GM18861 (cell line): ENCODE measurements at regions not wholly inside any gene's neighbourhood (a gene's known extent, or its start where the extent isn't known, plus 50 kb on each side); places are given as distances from the start of the nearest gene placed in this dataset.

Source experiments
- ATAC-seq: cut with Tn5 transposase; IDR thresholded peaks from one replicate; pipeline ENCODE4 v1.9.1; 2021; ENCODE audit not compliant: unreplicated experiment

DNA sequence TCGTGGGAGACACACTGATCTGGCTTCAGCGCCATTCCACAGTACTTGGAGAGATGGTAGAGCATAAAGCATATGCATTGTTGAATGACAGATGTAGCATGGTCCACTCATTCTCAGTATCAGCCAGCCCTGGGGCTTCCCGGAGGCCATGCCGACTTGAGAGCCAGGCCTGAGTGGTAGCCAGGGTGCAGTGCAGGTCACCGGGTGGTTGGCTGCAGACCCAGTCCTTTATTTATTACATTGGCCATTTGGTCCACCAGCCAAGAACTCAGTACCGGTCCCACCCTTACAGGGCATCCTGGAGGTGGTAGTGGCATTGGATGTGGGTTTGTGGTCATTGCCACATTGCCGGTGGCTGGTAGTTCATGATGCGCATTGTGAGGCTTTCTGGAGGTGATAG, 121.6 kb upstream of the RTL1 start:
- no peak for ATAC-seq

DNA sequence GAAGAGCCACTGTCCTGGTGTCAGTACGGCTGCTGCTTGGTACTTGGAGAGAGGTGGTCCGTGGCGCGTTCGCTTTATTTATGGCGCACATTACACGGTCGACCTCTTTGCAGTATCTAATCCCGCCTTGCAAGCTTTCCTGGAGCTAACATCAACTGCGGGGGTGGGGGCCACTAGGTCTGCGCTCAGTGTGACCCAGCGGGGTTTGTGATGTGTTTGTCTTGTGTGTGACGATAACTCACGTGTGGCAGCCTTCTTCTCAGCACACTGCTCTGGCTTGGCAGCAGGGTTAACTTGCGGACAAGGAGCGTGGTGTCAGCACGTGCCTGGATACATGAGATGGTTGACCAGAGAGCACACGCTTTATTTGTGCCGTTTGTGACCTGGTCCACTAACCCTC, 122.2 kb upstream of the RTL1 start:
- ATAC-seq = no peak

DNA sequence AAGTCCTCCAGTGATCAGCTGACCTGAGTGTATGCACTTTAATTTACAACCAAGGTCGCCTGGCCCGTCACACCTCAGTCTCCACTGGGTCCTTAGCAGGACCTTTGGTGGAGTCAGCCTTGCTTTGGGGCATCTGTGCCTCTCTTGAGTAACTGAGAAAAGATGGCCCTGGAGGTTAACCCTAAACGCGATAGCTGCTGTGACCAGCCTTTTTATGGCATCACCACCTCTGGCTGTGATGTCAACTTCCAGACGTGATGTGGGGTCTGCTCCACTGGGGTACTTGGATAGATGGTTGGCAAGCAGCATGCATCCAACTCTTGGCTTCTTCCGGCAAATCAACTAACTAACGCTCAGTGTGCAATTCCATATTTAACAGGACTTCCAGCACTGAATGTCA, 122.8 kb upstream of the RTL1 start:
- ATAC-seq = no peak

DNA sequence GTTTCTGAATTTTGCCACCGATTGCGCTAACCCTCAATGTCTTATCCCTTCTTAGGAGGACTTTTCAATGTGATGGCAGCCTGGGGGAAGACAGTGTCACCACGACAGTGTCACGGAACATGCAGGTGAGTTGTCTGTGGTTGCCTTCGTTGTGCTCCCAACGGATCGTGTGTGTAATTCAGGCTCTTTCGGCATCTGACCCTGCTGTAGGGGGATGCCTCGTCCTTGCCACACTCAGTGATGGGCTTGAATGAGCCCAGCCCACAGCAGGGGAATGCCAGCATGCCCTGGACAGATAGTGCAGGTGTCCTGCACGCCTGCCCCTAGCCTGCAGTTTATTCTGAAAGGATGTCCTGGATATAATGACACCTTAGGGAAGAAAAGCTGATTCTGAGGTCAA, 123.8 kb upstream of the RTL1 start:
- no peak for ATAC-seq

GRCh38 chr14:101027966-101028365, 124.4 kb upstream of the RTL1 start:
- no peak for ATAC-seq

DNA sequence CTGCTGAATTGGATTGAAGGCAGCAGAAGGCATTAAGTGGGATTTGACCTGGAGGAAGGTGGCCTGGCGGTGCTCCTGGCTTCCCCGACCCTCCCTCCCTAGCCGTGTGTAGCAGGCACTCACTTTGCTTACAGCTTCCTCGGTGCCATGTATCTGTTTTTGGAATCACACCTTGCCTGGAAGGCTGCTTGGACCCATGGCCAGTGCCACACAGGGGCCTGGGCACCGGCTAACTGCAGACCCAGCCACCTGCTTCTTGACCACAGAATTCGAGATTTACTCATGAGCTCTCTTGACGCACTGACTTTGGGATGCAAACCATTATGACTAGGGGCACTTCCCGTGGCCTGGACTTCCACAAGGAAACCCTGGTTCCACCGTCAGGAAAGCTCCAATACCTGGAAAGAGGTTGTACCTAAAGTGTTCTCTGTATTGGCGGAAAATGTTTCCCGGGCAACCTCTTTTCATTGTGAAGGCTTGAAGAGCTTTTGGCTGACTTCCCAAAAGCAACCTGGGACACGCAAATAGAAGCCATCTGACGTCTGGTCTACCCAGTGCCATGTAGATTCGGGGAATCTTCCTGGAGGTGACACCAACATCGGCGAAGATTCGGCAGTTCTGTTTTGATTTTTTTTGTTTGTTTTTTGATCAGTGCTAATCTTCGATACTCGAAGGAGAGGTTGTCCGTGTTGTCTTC, 125.6 kb upstream of the RTL1 start:
- no peak for ATAC-seq

DNA sequence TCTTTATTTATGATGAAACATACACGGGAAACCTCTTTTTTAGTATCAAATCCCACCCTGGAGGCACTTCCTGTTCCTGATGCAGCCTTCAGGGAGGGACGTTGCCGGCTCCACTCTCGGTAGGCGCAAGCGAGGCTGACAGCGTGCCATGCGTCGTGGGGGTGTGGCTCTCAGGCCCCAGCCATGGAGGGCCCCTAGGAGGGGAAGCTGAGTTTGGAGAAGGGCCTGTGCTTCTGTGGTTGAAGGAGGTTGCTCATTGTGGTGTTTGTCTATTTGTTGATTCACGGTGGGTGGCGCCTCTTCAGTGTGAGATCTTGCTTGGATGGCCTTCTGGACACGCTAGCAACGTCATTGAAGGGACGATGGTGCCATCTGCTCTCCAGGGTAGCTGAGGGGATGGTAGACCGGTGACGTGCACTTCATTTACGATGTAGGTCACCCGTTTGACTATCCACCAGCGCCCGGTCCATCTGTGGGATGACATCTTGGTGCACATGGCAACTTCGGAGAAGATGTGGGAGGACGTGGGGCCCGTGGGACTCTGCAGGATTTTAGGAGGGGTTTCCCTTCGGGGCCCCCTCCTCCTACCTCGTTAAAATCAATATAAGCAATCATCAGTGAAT, 126.3 kb upstream of the RTL1 start:
- ATAC-seq = no peak

DNA sequence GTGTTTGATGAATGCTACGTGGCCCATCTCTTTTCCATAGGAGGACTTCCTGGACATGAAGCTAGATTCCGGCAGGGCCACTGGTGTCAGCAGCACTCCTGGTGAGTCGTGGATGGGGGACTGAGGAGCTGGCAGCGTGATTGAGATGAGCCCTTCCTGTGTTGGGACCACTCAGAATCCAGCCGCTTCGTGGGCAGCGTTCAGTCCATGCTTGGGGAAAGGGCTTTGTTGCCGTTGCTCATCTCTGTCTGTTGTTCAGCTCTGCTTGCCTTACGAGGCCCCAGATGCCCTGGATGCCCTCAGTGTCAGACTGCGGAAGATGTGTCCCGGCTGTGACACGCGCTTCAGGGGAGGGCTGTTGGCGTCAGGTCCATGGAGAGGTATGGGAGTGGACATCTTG, 127.1 kb upstream of the RTL1 start:
- no peak for ATAC-seq

- ATAC-seq = no peak
These were observed 127.7 kb upstream of the RTL1 start for GRCh38 chr14:101031186-101031585.

- ATAC-seq = no peak
These were observed 128.2 kb upstream of the RTL1 start for GRCh38 chr14:101031721-101032120.

DNA sequence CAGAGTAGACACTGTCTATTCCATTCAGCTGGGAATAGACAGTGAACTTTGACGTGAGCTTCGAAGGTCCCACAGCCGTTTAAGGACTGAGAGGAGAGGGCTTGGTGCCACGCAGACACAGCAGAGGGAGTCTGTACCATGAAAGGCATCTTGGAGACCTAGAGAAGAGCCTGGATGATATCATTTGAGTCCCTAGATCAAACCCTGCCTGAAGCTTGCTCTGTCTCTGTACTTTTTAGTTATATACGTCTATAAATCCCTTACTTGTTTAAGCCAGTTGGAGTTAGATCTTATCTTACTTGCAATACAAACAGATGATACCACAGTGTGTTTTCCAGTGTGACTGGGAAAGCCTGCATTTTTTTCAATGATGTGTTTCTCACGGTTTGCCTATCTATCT, 128.9 kb upstream of the RTL1 start:
- no peak for ATAC-seq

GRCh38 chr14:101033006-101033405, 129.5 kb upstream of the RTL1 start:
- no peak for ATAC-seq

DNA sequence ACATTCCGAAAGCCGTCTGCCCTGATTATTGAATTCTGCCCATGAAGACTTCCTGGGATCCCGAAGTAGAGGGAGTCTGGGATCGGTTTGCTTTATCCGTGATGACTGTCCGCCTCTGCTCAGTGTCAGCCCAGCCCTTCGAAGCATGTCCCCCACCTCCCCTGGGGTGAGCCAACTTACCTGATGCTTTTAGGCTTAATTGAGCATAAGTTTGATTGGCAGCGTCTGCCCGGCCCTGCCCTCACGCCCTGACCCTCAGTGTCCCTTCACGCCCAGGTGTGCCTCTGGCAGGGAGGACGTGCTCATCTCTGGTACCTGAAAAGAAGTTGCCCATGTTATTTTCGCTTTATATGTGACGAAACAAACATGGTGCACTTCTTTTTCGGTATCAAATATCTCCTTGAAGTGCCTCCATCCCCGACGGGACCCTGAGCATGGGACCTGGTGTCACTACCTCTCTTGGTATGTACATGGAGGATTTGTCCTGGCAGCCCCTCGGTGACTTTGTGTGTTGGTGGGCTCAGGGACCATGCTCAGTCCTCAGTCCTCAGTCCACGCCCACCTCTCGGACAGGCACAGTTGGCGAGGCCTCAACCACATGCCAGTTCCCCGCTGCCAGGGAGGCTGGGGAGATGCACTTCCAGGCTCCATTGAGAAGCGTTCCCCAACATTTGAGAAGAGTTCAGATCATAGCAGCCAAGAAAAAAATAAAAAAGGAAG, 130.1 kb upstream of the RTL1 start:
- ATAC-seq = no peak

DNA sequence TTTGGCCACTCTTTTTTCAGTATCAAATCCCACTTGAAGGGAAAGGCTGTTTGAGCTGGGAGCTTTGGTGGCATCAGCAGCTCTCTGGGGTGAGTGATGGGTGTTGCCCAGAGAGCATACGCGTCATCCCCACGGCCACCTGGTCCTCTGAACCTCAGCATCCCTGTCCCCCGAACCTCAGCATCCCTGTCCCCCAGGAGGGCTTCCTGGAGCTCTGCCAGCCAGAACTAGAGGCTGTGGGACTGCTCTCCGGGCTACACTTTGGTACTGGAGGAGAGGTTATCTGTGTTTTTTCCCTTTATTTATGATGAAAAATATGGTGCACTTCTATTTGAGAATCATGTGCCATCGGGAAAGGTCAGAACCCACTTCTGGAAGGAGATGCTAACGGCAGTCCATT, 131.5 kb upstream of the RTL1 start:
- no peak for ATAC-seq

DNA sequence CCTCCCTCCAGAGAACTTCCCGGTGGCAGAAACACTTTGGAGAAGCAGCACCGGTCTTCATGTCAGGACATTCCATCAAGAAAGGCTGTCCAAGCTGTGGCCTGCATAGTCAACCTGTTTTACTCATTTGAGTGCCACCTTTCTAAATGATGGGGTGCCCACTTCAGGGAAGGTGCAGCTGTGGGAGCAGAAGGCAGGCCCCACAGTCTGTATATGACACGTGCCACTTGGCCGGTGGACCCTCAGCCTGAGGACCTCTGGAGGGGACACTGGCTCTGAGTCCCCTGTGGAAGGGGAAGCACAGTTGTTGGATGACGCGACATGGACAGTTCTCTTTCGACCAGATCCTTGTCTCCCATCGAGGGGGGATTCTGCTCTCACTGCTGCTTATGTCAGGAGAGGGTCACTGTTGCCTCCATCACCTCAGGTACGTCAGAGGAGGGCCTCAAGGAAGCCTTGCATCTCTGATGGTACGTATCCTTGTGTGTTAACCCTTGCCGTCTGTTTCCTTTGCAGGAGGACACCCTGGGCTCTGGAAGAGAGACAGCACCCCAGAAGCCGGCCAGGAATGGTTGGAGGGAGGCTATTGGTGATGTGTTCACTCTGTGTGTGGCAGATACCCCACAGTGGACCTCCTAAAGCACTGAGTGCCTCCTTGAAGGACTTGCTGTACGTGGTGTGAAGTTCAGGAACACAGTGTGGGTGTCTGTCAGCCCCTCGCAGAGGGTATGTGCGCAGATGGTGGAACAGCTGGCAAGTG, 132.1 kb upstream of the RTL1 start:
- no peak for ATAC-seq

- ATAC-seq = no peak
These were observed 133.7 kb upstream of the RTL1 start for GRCh38 chr14:101037021-101037817.

- no peak for ATAC-seq
These were observed 135.7 kb upstream of the RTL1 start for GRCh38 chr14:101039031-101039754.

DNA sequence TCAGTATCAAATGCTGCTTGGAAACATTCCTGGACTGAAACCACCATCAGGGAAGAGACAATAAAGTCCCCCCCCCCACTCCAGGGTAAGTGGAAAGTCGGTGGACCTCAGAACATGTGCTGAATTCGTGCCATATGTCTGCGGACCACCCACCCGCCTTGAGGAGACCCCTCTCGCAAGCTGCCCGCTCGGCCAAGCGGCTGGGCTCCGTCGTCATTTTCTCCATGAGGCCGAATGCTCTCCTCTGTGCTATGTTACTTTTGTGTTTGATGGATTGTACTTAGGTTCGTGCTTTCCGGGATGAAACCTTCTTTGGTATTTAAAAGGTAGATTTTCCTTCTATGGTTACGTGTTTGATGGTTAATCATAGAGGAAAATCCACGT, 136.2 kb upstream of the RTL1 start:
- ATAC-seq = no peak

GRCh38 chr14:101040538-101041442, 137.3 kb upstream of the RTL1 start:
- ATAC-seq = no peak
